Panc1 (cell line): ENCODE measurements at regions not wholly inside any gene's neighbourhood (a gene's known extent, or its start where the extent isn't known, plus 50 kb on each side); places are given as distances from the start of the nearest gene placed in this dataset.

Experiments
- ATAC-seq: fragments of 200-7000 bp; cut with Tn5 transposase; 2 replicates; pipeline ENCODE4 v1.9.1; 2020; ENCODE audit warnings: mild to moderate bottlenecking, moderate library complexity
- BruUV-seq: library from RNA; stranded (reverse); fragments of 400-500 nt; replicated peaks from 2 replicates; lab custom pipeline; 2021; lab: Mats Ljungman, UMichigan
- CTCF ChIA-PET: fragments of 300-600 bp; sonication (Branson Sonifier 250); formaldehyde crosslinking; loops from one replicate; lab custom pipeline; 2022; ENCODE audit warnings: antibody characterized with exemption; lab: Charles Lee
- POLR2A ChIA-PET: fragments of 300-600 bp; sonication (Branson Sonifier 250); formaldehyde crosslinking; loops from one replicate; lab custom pipeline; 2022; ENCODE audit warnings: antibody characterized with exemption; lab: Charles Lee
- DNase-seq: peaks from one replicate; pipeline ENCODE4 v3.0.0-alpha.2; 2010; ENCODE audit warnings: low read depth, low spot score
- H3K27ac ChIP-seq: 2 replicates; pipeline ENCODE4 v1.5.1; 2011; ENCODE audit warnings: mild to moderate bottlenecking, low read length, inconsistent platforms
- H3K27me3 ChIP-seq: fragments of 200-500 bp; sonication (Bioruptor generic); 2 replicates; pipeline ENCODE4 v1.6.0; 2014; ENCODE audit warnings: low read length, inconsistent platforms; ENCODE audit not compliant: control insufficient read depth, insufficient read depth
- H3K36me3 ChIP-seq: fragments of 200-500 bp; sonication (Bioruptor generic); 2 replicates; pipeline ENCODE4 v1.5.1; 2014; ENCODE audit warnings: inconsistent platforms, mild to moderate bottlenecking, low read length, moderate library complexity; ENCODE audit not compliant: control insufficient read depth, insufficient read depth
- H3K4me1 ChIP-seq: 2 replicates; pipeline ENCODE4 v1.5.1; 2011; ENCODE audit warnings: inconsistent platforms, mild to moderate bottlenecking, low read length, moderate library complexity; ENCODE audit not compliant: control insufficient read depth, insufficient read depth
- H3K4me3 ChIP-seq, 2 experiments: 2 replicates each; pipeline ENCODE4 v1.5.1; 2011 to 2012; ENCODE audit warnings: low read depth in 2 of 2, low read length in 2 of 2, mild to moderate bottlenecking in 2 of 2, inconsistent platforms in 1 of 2, moderate library complexity in 1 of 2
- H3K9me3 ChIP-seq: fragments of 200-500 bp; sonication (Bioruptor generic); 2 replicates; pipeline ENCODE4 v1.5.1; 2014; ENCODE audit warnings: low read depth, mild to moderate bottlenecking, inconsistent platforms, low read length, moderate library complexity; ENCODE audit not compliant: control insufficient read depth, insufficient read depth
- POLR2AphosphoS5 ChIP-seq: IDR thresholded peaks from 2 replicates; pipeline ENCODE4 v1.6.1; 2012; ENCODE audit warnings: mild to moderate bottlenecking, low read depth, low read length, moderate library complexity
- SIN3A ChIP-seq: IDR thresholded peaks from 2 replicates; pipeline ENCODE4 v1.6.1; 2012; ENCODE audit warnings: low read depth, mild to moderate bottlenecking, low read length, moderate library complexity, borderline replicate concordance; ENCODE audit not compliant: insufficient read depth
- TCF7L2 ChIP-seq: IDR thresholded peaks from 2 replicates; pipeline ENCODE4 v1.6.1; 2011; ENCODE audit warnings: mild to moderate bottlenecking, low read depth, low read length, inconsistent platforms
- in situ Hi-C: cut with HindIII; loops from 2 replicates; pipeline ENCODE4 v1.10.0; 2016; ENCODE audit warnings: low sequenced_read_pairs, low pct_unique_long_range_greater_than_20kb
- intact Hi-C: fragments of 100-400 bp; cut with micrococcal nuclease; formaldehyde crosslinking; loops from one replicate; pipeline ENCODE4 v1.10.0; 2022; ENCODE audit not compliant: unreplicated experiment
- TF ChIP-seq, protein P1 (sequence below): fragments of 450-650 bp; IDR thresholded peaks from 2 replicates; pipeline ENCODE4 v1.5.1; 2017; ENCODE audit warnings: mild to moderate bottlenecking
- TF ChIP-seq, protein P2 (sequence below), 2 experiments: IDR thresholded peaks; 2 replicates each; pipeline ENCODE4 v1.6.1; 2011 to 2012; ENCODE audit warnings: low read depth in 2 of 2, control low read depth in 1 of 2, low read length in 1 of 2, mild to moderate bottlenecking in 1 of 2, moderate library complexity in 1 of 2; ENCODE audit not compliant: insufficient read depth in 1 of 2

DNA sequence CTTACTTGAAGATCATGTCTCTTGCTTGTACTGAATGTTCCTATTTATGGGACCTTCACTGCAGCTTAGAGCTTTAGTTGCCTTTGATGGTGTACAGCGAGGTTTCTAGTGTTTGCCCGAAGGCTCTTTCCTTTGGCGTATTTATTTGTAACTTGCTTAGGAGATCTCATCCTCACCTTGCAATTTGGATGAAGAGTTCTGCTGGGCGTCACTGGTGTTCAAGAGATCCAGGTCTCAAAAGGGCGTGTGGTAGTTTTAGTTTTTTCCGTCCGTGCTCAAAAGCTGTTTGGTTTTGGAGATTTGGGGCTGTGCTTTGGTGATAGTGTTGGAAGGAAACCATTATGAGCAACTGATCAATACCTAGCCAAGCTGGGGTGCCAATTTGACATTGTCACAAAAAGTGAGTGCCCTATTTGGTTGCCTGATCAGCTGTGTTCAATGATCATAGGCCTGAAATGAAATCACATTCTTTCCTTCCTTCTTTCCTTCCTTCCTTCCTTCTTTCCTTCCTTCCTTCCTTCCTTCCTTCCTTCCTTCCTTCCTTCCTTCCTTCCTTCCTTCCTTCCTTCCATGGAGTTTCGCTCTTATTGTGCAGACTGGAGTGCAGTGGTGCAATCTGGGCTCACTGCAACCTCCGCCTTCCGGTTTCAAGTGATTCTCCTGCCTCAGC, 69.7 kb upstream of the GRAMD1B start:
- CTCF ChIA-PET, result no interaction called here
- POLR2A ChIA-PET, result no interaction called here
- ATAC-seq (no peak), DNase-seq (no peak)
- H3K27me3 ChIP-seq, result peaks cover 55% of the 10 kb centered on the region
- no peak overlapping the region for H3K27ac ChIP-seq
- H3K36me3 ChIP-seq, result no peaks in the 10 kb centered on the region
- in situ Hi-C loops (no loop called here), intact Hi-C loops (no loop called here)
- no peaks in the 10 kb centered on the region for H3K4me1 ChIP-seq
- no peak for TF ChIP-seq SIN3A
- TF ChIP-seq, protein P1, sequence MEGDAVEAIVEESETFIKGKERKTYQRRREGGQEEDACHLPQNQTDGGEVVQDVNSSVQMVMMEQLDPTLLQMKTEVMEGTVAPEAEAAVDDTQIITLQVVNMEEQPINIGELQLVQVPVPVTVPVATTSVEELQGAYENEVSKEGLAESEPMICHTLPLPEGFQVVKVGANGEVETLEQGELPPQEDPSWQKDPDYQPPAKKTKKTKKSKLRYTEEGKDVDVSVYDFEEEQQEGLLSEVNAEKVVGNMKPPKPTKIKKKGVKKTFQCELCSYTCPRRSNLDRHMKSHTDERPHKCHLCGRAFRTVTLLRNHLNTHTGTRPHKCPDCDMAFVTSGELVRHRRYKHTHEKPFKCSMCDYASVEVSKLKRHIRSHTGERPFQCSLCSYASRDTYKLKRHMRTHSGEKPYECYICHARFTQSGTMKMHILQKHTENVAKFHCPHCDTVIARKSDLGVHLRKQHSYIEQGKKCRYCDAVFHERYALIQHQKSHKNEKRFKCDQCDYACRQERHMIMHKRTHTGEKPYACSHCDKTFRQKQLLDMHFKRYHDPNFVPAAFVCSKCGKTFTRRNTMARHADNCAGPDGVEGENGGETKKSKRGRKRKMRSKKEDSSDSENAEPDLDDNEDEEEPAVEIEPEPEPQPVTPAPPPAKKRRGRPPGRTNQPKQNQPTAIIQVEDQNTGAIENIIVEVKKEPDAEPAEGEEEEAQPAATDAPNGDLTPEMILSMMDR, result no peak
- TF ChIP-seq, protein P2, sequence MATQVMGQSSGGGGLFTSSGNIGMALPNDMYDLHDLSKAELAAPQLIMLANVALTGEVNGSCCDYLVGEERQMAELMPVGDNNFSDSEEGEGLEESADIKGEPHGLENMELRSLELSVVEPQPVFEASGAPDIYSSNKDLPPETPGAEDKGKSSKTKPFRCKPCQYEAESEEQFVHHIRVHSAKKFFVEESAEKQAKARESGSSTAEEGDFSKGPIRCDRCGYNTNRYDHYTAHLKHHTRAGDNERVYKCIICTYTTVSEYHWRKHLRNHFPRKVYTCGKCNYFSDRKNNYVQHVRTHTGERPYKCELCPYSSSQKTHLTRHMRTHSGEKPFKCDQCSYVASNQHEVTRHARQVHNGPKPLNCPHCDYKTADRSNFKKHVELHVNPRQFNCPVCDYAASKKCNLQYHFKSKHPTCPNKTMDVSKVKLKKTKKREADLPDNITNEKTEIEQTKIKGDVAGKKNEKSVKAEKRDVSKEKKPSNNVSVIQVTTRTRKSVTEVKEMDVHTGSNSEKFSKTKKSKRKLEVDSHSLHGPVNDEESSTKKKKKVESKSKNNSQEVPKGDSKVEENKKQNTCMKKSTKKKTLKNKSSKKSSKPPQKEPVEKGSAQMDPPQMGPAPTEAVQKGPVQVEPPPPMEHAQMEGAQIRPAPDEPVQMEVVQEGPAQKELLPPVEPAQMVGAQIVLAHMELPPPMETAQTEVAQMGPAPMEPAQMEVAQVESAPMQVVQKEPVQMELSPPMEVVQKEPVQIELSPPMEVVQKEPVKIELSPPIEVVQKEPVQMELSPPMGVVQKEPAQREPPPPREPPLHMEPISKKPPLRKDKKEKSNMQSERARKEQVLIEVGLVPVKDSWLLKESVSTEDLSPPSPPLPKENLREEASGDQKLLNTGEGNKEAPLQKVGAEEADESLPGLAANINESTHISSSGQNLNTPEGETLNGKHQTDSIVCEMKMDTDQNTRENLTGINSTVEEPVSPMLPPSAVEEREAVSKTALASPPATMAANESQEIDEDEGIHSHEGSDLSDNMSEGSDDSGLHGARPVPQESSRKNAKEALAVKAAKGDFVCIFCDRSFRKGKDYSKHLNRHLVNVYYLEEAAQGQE (IDR thresholded peaks at IDR 0.05; ENCODE audit: insufficient read depth in 1 of 2, low read depth in 2 of 2, low read length in 1 of 2), result no peak
- no peak for TF ChIP-seq TCF7L2
- TF ChIP-seq POLR2AphosphoS5, result no peak
- BruUV-seq, result no TSS peak
- H3K9me3 ChIP-seq, result no peaks in the 10 kb centered on the region
- H3K4me3 ChIP-seq, result no peak overlapping the region

DNA sequence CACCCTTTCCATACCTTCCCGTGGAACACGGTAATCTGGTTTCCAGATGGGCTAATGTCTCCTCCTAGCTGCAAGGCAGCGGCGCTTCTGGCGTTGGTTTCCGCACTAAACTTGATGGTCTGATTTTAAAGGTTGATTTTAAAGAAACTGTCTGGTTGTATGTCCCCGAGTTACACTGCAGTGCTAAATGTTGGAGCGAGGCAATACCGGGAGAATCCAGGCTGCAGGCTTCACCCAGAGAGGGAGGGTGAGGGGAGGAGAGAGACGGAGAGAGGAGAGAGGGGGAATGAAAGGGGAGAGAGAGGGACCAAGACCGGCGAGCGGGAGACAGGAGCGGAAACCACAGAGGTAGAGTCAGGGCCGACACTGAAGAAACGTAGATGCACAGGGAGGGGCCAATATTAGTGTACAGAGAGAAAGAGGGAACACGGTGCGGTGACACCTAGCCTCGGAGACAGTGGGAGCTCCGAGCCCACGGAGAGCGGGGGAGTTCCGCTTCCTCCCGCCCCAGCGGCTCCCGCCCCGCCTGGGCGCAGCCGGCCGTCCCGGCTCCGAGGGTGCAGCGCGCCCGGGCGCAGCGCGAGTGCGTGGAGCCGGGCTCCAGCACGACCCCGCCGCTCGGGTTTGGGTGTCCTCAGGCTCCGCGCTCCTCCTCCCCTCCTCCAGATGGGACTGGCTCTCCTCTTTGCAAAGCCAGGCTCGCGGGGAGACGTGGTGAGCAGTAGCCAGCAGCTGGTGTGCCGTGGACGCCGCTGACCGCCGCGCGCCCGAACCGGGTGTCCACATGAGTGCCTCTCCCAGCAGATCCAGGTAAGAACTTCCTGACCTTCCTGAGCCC, 71.9 kb upstream of the GRAMD1B start:
- TF ChIP-seq, protein P1, result no peak; the same call in 1 of the 2 replicates
- TF ChIP-seq POLR2AphosphoS5 (no peak), SIN3A (no peak), TCF7L2 (no peak)
- TF ChIP-seq, protein P2 (IDR thresholded peaks at IDR 0.05; ENCODE audit: insufficient read depth in 1 of 2, low read depth in 2 of 2, low read length in 1 of 2), result no peak
- H3K27me3 ChIP-seq, result peaks cover 60% of the 10 kb centered on the region
- ChIA-PET CTCF (no interaction called here), POLR2A (no interaction called here)
- H3K4me1 ChIP-seq, result no peaks in the 10 kb centered on the region
- peak overlapping the region; percentile 22 to 48 for H3K4me3 ChIP-seq
- H3K36me3 ChIP-seq, result no peaks in the 10 kb centered on the region
- H3K27ac ChIP-seq, result no peak overlapping the region
- intact Hi-C loops (no loop called here), in situ Hi-C loops (no loop called here)
- H3K9me3 ChIP-seq, result no peaks in the 10 kb centered on the region
- DNase-seq (no peak), ATAC-seq (peak; percentile 71)
- no TSS peak for BruUV-seq
